HG03432 (cell line): ENCODE measurements at regions not wholly inside any gene's neighbourhood (a gene's known extent, or its start where the extent isn't known, plus 50 kb on each side); places are given as distances from the start of the nearest gene placed in this dataset.
A peak's percentile ranks its signal among the peaks of the same experiment; 100 is the strongest.

Experiments
- ATAC-seq: cut with Tn5 transposase; IDR thresholded peaks from one replicate; pipeline ENCODE4 v1.9.1; 2021; ENCODE audit warnings: mild to moderate bottlenecking, moderate library complexity; ENCODE audit not compliant: unreplicated experiment

- no peak for ATAC-seq
These were observed 131.3 kb upstream of the ABCA1 start for GRCh38 chr9:105059252-105059651.

GRCh38 chr9:105062222-105062855 is 134.4 kb upstream of the ABCA1 start:
- ATAC-seq: no peak

GRCh38 chr9:105064248-105065097 is 136.5 kb upstream of the ABCA1 start:
- peak; percentile 65 for ATAC-seq

GRCh38 chr9:105065098-105066088 is 137.4 kb upstream of the ABCA1 start:
- no peak for ATAC-seq

- no peak for ATAC-seq
These were observed 138.4 kb upstream of the ABCA1 start for GRCh38 chr9:105066275-105066865.

- no peak for ATAC-seq
These were observed 140.1 kb upstream of the ABCA1 start for GRCh38 chr9:105067895-105068580.

- ATAC-seq: no peak
These were observed 141.3 kb upstream of the ABCA1 start for GRCh38 chr9:105069285-105069684.

GRCh38 chr9:105069696-105070095 is 141.7 kb upstream of the ABCA1 start:
- no peak for ATAC-seq

- no peak for ATAC-seq
These were observed 142.2 kb upstream of the ABCA1 start for GRCh38 chr9:105070176-105070575.

GRCh38 chr9:105072476-105072875 is 144.5 kb upstream of the ABCA1 start:
- ATAC-seq: no peak

GRCh38 chr9:105073147-105073546 is 145.2 kb upstream of the ABCA1 start:
- ATAC-seq: no peak

- no peak for ATAC-seq
These were observed 146.5 kb upstream of the ABCA1 start for GRCh38 chr9:105074491-105074890.

GRCh38 chr9:105076729-105077128 is 148.8 kb upstream of the ABCA1 start:
- no peak for ATAC-seq

- ATAC-seq: no peak
These were observed 151.5 kb upstream of the ABCA1 start for GRCh38 chr9:105079457-105079856.

- ATAC-seq: no peak
These were observed 154.9 kb upstream of the ABCA1 start for GRCh38 chr9:105082843-105083242.

GRCh38 chr9:105083256-105083655 is 155.3 kb upstream of the ABCA1 start:
- no peak for ATAC-seq

- ATAC-seq: no peak
These were observed 156.2 kb upstream of the SLC44A1 start for GRCh38 chr9:105087910-105088898.

- ATAC-seq: no peak
These were observed 154.6 kb upstream of the SLC44A1 start for GRCh38 chr9:105089874-105090273.
